ENCODE measurements at regions not wholly inside any gene's neighbourhood (a gene's known extent, or its start where the extent isn't known, plus 50 kb on each side); places are given as distances from the start of the nearest gene placed in this dataset.

DNA sequence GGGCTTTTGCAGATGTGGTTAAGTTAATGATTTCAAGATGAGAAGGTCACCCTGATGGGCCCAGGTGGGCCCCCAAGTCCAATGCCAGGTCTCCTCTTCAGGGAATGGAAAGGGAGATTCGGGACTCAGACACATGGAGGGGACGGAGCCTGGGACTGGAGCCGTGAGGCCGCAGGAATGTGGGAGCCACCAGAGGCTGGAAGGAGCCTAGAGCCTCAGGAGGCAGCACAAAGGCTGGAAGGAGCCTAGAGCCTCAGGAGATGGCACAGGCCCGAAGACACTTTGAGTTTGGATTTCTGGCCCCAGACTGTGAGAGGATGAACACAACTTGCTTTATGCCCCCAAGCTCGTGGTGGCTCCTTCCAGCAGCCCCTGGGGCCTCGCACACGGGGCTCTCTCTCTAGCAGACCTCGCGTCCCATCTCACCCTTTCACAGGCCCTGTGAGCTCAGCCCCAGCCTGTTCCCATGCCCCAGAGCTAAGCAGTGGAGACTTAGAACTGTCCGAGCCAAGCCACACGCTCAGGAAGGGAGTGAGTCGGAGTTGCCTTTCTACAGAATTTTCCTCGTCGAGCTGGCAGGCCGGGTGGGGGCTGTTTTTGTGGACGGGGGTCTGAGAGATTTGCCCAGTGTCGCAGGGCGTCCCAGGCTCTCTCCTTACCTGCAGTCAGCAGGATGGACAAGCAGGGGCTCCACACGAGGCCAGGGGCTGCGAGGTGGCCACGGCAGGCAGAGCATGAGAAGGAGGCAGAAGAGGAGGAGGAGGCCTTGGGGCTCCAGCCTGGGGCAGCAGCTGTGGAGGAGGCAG is 937.6 kb downstream of the BRD1 start:
- Histone ChIP-seq H3K4me1 (ENCODE audit: insufficient read depth, low read length) (no peaks in the 10 kb centered on the region), H3K27ac (ENCODE audit: low read length) (no peak overlapping the region), H3K27me3 (ENCODE audit: insufficient read depth, low read length) (peaks cover 5% of the 10 kb centered on the region; the same call in 1 of the 2 replicates), H3K9ac (ENCODE audit: low read depth, low read length) (no peak overlapping the region), H3K9me3 (ENCODE audit: insufficient read depth, low read depth, low read length) (no peaks in the 10 kb centered on the region), H3K36me3 (ENCODE audit: insufficient read depth, low read depth, low read length) (no peaks in the 10 kb centered on the region), H3K4me3 (ENCODE audit: low read length) (no peak overlapping the region)

DNA sequence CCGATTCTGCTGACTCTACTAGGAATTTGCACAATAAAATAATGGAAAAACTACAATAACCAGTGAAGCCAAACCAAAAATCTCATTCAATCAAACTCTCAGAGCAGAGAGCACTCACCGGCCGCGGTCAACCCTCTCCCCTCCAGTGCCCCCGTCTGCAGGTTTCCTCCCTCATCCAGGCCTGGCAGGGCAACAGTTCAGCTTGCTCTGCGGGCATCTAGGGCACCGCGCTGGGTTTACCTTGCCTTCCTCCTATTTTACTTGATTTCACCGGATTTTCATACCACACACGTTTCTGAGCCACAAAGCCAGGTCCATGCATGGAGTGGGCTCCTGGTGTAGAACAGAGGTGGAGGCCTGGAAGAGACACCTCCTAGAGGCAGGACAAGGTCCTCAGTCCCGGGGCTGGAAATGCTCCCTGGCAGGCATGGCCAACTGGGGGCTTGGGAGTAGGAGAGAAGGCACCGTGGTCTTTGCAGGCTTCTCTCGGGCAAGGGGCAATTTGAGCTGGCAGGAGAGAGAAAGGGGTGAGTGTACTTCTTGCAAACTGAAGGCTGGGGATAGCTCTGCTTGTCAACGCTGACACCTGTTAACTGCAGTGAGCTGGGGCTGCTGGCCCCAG is 938.4 kb downstream of the BRD1 start:
- no peaks in the 10 kb centered on the region for H3K4me1 ChIP-seq (ENCODE audit: insufficient read depth, low read length)
- no peaks in the 10 kb centered on the region for H3K9me3 ChIP-seq (ENCODE audit: insufficient read depth, low read depth, low read length)
- H3K9ac ChIP-seq (ENCODE audit: low read depth, low read length), result no peak overlapping the region
- no peak overlapping the region for H3K4me3 ChIP-seq (ENCODE audit: low read length)
- H3K27me3 ChIP-seq (ENCODE audit: insufficient read depth, low read length), result peaks cover 5% of the 10 kb centered on the region; the same call in 1 of the 2 replicates
- H3K27ac ChIP-seq (ENCODE audit: low read length), result no peak overlapping the region
- no peaks in the 10 kb centered on the region for H3K36me3 ChIP-seq (ENCODE audit: insufficient read depth, low read depth, low read length)

DNA sequence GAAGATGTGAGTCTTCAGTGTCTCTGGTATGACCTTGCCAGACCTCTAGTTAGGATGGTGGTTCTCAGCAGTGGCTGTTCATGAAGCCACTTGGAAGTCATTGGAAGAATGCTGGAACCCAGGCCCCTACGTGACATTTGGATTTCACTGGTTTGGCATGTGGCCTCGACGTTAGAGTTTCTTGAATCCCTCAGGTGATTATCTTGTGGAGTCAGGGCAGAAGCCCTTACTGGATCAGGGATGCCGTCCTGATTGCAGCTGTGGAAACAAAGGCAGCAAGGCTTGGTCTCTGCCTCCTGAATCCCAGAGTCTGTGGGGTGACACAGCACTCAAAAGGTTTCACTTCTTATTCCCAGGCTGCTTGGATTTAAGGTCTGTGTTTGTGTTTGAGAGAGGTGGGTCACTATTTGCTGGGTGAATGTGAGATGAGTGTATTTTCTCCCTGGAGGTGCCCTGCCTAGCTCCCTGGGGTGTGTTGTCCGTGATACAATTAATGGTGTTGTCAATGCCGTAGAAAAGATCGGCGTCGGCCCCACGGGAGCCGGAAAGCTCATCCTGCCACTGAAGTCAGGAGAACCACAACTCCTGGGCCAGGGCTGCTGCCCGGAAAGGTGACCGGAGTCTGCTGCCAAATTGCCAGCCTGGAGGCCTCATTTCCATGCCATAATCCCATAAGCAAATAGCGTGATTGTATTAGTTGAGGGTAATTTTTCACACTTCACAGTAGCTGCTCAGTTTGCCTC is 939.0 kb downstream of the BRD1 start:
- no peak overlapping the region for H3K9ac ChIP-seq (ENCODE audit: low read depth, low read length)
- H3K4me3 ChIP-seq (ENCODE audit: low read length), result no peak overlapping the region
- H3K27me3 ChIP-seq (ENCODE audit: insufficient read depth, low read length), result peaks cover 5% of the 10 kb centered on the region; the same call in 1 of the 2 replicates
- no peaks in the 10 kb centered on the region for H3K4me1 ChIP-seq (ENCODE audit: insufficient read depth, low read length)
- no peak overlapping the region for H3K27ac ChIP-seq (ENCODE audit: low read length)
- no peaks in the 10 kb centered on the region for H3K9me3 ChIP-seq (ENCODE audit: insufficient read depth, low read depth, low read length)
- H3K36me3 ChIP-seq (ENCODE audit: insufficient read depth, low read depth, low read length), result no peaks in the 10 kb centered on the region

DNA sequence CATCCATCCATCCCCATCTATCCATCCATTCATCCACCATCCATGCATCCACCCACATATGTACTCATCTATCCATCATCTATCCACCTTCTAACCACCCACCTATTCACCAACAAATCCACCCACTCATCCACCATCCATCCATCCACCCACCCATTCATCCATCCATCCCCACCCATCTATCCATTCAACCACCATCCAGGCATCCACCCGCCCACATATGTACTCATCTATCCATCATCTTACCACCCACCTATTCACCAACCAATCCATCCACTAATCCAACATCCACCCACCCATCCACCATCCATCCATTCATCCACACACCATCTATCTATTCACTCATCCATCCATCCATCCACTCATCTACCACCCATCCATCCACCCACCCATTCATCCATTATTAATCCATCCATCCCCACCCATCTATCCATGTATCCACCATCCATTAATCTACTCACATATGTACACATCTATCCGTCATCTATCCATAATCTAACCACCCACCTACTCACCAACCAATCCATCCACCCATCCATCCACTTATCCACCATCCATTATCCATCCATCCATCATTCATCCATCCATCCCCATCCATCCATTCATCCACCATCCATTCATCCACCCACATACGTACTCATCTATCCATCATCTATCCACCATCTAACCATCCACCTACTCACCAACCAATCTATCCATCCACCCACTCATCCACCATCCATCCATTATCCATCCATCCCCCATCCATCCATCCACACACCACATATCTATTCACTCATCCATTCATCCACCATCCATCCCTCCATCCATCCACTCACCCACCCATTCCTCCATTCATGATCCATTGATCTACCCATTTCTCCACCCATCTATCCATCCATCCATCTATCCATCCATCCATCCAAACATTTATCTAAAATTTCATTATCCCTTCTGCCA is 940.0 kb downstream of the BRD1 start:
- no peak overlapping the region for H3K4me3 ChIP-seq (ENCODE audit: low read length)
- H3K27me3 ChIP-seq (ENCODE audit: insufficient read depth, low read length), result no peaks in the 10 kb centered on the region
- H3K9me3 ChIP-seq (ENCODE audit: insufficient read depth, low read depth, low read length), result no peaks in the 10 kb centered on the region
- no peaks in the 10 kb centered on the region for H3K4me1 ChIP-seq (ENCODE audit: insufficient read depth, low read length)
- H3K9ac ChIP-seq (ENCODE audit: low read depth, low read length), result no peak overlapping the region
- H3K27ac ChIP-seq (ENCODE audit: low read length), result no peak overlapping the region
- no peaks in the 10 kb centered on the region for H3K36me3 ChIP-seq (ENCODE audit: insufficient read depth, low read depth, low read length)

DNA sequence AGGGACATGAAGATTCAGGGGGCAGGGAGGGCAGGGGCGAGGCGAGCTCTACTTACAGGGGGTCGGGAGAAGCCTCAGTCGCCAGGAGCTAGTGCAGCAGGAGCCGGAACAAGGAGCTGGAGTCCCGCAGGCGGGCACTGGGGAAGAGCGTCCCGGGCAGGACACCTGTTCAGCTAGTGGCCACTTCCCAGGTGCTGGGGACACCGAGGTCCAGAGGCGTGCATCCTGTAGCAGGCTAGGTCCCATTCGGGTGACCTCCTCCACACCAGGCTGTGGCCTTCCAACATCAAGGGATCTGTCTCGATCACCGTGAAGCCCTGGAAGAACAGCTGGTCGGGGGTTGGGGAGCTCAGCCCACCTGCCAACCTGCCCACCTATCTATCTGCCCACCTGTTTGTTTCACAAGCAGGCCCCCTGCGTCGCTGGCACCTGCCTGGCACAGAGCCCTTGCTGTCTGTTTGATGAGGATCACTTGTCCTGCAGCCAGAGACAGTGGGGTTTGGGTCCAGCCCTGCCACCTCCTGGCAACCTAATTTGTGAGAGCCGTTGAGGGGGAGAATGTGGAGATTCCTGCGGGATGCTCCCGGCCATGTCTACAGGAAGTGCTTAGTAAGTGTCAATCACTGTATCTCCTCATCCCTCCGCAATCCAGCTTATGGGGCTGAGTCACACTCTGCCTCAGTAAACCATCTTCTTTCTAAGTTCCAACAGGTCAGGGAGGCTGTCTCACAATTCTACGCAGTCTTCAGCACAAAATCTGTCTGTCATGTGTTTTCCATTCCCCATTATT is 940.9 kb downstream of the BRD1 start:
- H3K4me3 ChIP-seq (ENCODE audit: low read length), result no peak overlapping the region
- H3K27ac ChIP-seq (ENCODE audit: low read length), result no peak overlapping the region
- no peak overlapping the region for H3K9ac ChIP-seq (ENCODE audit: low read depth, low read length)
- H3K9me3 ChIP-seq (ENCODE audit: insufficient read depth, low read depth, low read length), result no peaks in the 10 kb centered on the region
- no peaks in the 10 kb centered on the region for H3K36me3 ChIP-seq (ENCODE audit: insufficient read depth, low read depth, low read length)
- no peaks in the 10 kb centered on the region for H3K27me3 ChIP-seq (ENCODE audit: insufficient read depth, low read length)
- H3K4me1 ChIP-seq (ENCODE audit: insufficient read depth, low read length), result no peaks in the 10 kb centered on the region

DNA sequence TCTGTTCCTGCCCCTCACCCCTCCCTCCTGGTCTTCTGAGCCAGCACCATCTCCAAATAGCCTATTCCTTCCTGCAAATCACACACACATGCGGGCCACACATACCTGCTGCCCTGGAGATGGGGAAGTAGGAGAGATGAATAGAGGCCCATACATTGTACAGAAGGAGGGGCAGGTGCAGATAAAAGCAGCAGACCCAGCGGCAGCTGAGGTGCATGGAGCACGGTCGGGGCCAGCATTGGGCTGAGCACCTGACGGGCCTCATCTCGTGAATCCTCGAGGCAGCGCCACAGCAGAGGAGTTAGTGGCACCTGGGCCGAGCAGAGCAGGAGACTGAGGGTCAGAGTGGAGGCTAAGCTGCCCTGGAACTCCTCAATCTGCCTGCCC is 941.8 kb downstream of the BRD1 start:
- Histone ChIP-seq H3K27me3 (ENCODE audit: insufficient read depth, low read length) (no peaks in the 10 kb centered on the region), H3K4me1 (ENCODE audit: insufficient read depth, low read length) (no peaks in the 10 kb centered on the region), H3K27ac (ENCODE audit: low read length) (no peak overlapping the region), H3K9ac (ENCODE audit: low read depth, low read length) (no peak overlapping the region), H3K9me3 (ENCODE audit: insufficient read depth, low read depth, low read length) (no peaks in the 10 kb centered on the region), H3K4me3 (ENCODE audit: low read length) (no peak overlapping the region), H3K36me3 (ENCODE audit: insufficient read depth, low read depth, low read length) (no peaks in the 10 kb centered on the region)

DNA sequence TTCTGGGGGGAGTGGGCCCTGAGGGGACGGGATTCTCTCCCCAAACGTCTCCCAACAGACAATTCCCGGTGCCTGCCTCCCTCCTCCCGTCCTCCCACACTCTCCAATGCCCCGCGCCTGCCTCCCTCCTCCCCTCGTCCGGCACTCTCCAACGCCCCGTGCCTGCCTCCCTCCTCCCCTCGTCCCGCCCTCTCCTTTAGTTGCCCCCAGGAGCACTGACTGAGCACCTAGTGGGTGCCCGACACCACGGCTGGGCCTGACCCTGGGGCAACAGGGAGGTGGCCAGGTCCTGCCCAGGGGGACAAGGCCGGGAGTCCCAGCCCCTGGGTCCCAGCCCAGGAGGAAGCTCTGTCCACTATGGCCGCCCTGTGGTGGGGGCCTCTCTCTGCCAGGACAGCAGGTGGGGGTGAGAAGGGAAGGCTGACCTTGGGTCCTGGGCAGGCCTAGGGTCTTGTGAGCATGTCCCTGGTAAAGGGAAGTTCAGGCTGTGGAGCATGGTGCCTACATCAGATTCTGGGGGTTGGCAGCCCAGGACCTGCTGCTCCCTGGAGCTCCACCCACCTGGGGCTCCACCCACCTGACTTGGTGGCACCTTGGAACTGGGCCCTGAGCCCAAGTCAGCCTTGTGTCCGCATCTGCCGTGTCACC is 942.3 kb downstream of the BRD1 start:
- no peak overlapping the region for H3K27ac ChIP-seq (ENCODE audit: low read length)
- H3K9me3 ChIP-seq (ENCODE audit: insufficient read depth, low read depth, low read length), result no peaks in the 10 kb centered on the region; the same call in 1 of the 2 replicates
- H3K27me3 ChIP-seq (ENCODE audit: insufficient read depth, low read length), result no peaks in the 10 kb centered on the region
- no peaks in the 10 kb centered on the region for H3K4me1 ChIP-seq (ENCODE audit: insufficient read depth, low read length)
- no peaks in the 10 kb centered on the region for H3K36me3 ChIP-seq (ENCODE audit: insufficient read depth, low read depth, low read length)
- H3K4me3 ChIP-seq (ENCODE audit: low read length), result no peak overlapping the region
- H3K9ac ChIP-seq (ENCODE audit: low read depth, low read length), result no peak overlapping the region

DNA sequence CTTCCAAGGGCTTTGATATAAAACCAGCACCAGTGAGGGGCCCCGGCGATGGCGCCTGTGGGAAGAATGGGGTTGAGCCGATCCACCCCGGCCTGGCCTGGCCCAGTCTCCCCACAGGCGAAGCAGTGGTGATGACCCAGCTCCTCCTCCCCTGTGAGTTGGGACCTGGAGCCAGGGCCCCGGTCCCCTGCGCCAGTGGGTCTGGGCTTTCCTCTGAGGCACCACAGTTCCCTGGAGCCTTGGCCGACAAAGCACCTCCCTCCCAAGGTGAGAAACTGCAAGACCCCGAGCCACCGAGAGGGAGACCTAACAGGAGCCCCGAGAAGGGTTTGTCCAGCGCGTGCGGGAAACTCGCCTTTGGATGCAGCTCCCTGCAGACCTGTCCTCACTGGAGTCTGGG is 942.9 kb downstream of the BRD1 start:
- no peaks in the 10 kb centered on the region; the same call in 1 of the 2 replicates for H3K9me3 ChIP-seq (ENCODE audit: insufficient read depth, low read depth, low read length)
- no peak overlapping the region for H3K27ac ChIP-seq (ENCODE audit: low read length)
- H3K27me3 ChIP-seq (ENCODE audit: insufficient read depth, low read length), result no peaks in the 10 kb centered on the region
- no peak overlapping the region for H3K4me3 ChIP-seq (ENCODE audit: low read length)
- no peaks in the 10 kb centered on the region for H3K4me1 ChIP-seq (ENCODE audit: insufficient read depth, low read length)
- H3K36me3 ChIP-seq (ENCODE audit: insufficient read depth, low read depth, low read length), result no peaks in the 10 kb centered on the region
- no peak overlapping the region for H3K9ac ChIP-seq (ENCODE audit: low read depth, low read length)

DNA sequence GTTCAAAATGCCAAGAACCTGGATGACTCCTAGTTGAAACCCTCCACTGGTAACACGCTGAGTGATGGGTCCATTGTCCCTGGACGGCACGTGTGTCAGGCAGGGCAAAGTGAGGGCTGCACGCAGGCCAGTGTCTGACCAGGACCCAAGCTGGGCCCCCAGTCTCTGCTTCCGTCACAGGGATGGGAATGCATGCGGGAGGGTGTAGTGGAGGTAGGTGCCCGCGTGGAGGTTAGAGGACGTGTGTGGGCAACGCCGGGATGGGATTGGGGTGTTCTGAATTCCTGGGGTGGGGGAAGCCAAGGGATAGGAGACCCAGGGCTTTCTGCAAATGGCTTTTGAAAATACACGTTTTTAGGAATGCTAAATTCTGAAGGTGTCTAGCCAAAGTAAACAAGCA is 943.3 kb downstream of the BRD1 start:
- H3K9me3 ChIP-seq (ENCODE audit: insufficient read depth, low read depth, low read length), result no peaks in the 10 kb centered on the region; the same call in 1 of the 2 replicates
- no peaks in the 10 kb centered on the region for H3K27me3 ChIP-seq (ENCODE audit: insufficient read depth, low read length)
- H3K4me3 ChIP-seq (ENCODE audit: low read length), result no peak overlapping the region
- H3K27ac ChIP-seq (ENCODE audit: low read length), result no peak overlapping the region
- H3K9ac ChIP-seq (ENCODE audit: low read depth, low read length), result no peak overlapping the region
- no peaks in the 10 kb centered on the region for H3K36me3 ChIP-seq (ENCODE audit: insufficient read depth, low read depth, low read length)
- H3K4me1 ChIP-seq (ENCODE audit: insufficient read depth, low read length), result no peaks in the 10 kb centered on the region

DNA sequence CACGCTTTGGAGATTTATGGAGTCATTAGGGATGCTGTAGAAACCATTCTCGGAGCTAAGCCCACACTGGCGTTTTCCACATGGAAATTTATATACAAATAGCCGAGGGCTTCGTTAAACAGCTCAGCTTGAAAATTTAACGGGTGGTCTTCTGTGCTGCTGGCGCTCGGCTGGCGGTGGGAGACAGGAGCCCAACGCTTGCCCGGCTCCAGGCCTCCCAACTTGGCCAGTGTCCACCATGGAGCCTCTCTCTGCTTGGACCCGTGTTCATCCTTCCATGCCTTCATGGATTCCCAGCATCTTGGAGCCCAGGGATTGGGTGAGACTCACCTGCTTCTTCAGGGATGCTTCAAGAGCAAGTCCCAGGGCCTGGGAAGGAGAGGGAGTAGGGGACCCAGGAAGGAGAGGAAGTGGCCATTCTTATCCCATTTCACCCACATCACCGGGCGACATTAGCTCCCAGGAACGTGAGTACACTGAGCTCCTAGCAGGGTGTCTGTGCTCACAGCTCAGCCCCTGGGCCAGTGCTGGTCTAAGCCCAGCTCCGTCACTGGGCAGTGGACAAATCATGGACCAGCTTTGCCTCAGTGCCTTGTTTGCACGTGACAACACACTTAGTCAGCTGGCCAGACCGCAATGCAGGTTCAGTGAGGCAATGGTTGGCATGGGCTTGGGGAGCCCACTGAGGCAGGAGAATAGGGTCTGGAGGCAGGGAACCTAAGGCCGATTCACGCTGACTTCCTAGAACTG is 944.3 kb downstream of the BRD1 start:
- no peaks in the 10 kb centered on the region for H3K27me3 ChIP-seq (ENCODE audit: insufficient read depth, low read length)
- no peak overlapping the region for H3K9ac ChIP-seq (ENCODE audit: low read depth, low read length)
- H3K4me1 ChIP-seq (ENCODE audit: insufficient read depth, low read length), result no peaks in the 10 kb centered on the region
- H3K4me3 ChIP-seq (ENCODE audit: low read length), result no peak overlapping the region
- H3K27ac ChIP-seq (ENCODE audit: low read length), result no peak overlapping the region
- no peaks in the 10 kb centered on the region for H3K36me3 ChIP-seq (ENCODE audit: insufficient read depth, low read depth, low read length)
- no peaks in the 10 kb centered on the region; the same call in 1 of the 2 replicates for H3K9me3 ChIP-seq (ENCODE audit: insufficient read depth, low read depth, low read length)

Measured in iPS-20b (cell line).